Esophagus muscularis mucosa (tissue), 4 donors: ENCODE measurements at regions not wholly inside any gene's neighbourhood (a gene's known extent, or its start where the extent isn't known, plus 50 kb on each side); places are given as distances from the start of the nearest gene placed in this dataset.

Experiments used
- DNase-seq: peaks from one replicate; pipeline ENCODE4 v3.0.0-alpha.2; 2017; ENCODE audit errors: extremely low spot score
- H3K27ac ChIP-seq, 4 donors: fragments of 200-600 bp; sonication (generic); replicated peaks in 1 of 4; 1 replicate in 3 of 4; 2 replicates in 1 of 4; pipeline ENCODE4 v1.5.1; 2016 to 2019; ENCODE audit warnings: mild to moderate bottlenecking in 1 of 4
- H3K27me3 ChIP-seq, 4 donors: fragments of 200-600 bp; sonication (generic); one replicate each; pipeline versions ENCODE4 v1.5.1 to v1.6.0; 2016 to 2019
- H3K36me3 ChIP-seq, 4 donors: fragments of 200-600 bp; sonication (generic); one replicate each; pipeline ENCODE4 v1.5.1; 2016 to 2019
- H3K4me1 ChIP-seq, 4 donors: fragments of 200-600 bp; sonication (generic); one replicate each; pipeline ENCODE4 v1.5.1; 2016 to 2019
- H3K4me3 ChIP-seq, 4 donors: fragments of 200-600 bp; sonication (generic); 1 replicate in 2 of 4; 2 replicates in 2 of 4; pipeline ENCODE4 v1.5.1; 2016 to 2019; ENCODE audit warnings: mild to moderate bottlenecking in 4 of 4, moderate library complexity in 1 of 4
- H3K9me3 ChIP-seq, 4 donors: fragments of 200-600 bp; sonication (generic); 1 replicate in 3 of 4; 2 replicates in 1 of 4; pipeline ENCODE4 v1.5.1; 2016 to 2019
- EP300 ChIP-seq: sonication (generic); formaldehyde crosslinking; IDR thresholded peaks from one replicate; pipeline ENCODE4 v1.6.1; 2017; ENCODE audit warnings: antibody characterized with exemption
- POLR2A ChIP-seq: fragments of 450-650 bp; IDR thresholded peaks from one replicate; pipeline ENCODE4 v1.6.1; 2017; ENCODE audit warnings: antibody characterized with exemption, moderate library complexity, mild to moderate bottlenecking, low read depth
- POLR2AphosphoS5 ChIP-seq, 2 donors: sonication (generic); formaldehyde crosslinking; IDR thresholded peaks; one replicate each; pipeline ENCODE4 v1.6.1; 2017; ENCODE audit warnings: antibody characterized with exemption in 2 of 2
- WGBS: methylation state at CpG from one replicate; pipeline ENCODE4 v1.1.5; 2018; 5-methylcytosine and 5-hydroxymethylcytosine counted together
- intact Hi-C: fragments of 100-400 bp; cut with DNase I; formaldehyde crosslinking; loops from one replicate; pipeline ENCODE4 v1.15.1; 2023
- TF ChIP-seq, protein P1 (sequence below), 3 experiments: fragments of 200-600 bp in 2 of 3; fragments of 450-650 bp in 1 of 3; sonication (generic) in 2 of 3; IDR thresholded peaks; one replicate each; pipeline ENCODE4 v1.5.1; 2017 to 2019; ENCODE audit warnings: antibody characterized with exemption in 3 of 3, mild to moderate bottlenecking in 2 of 3, moderate library complexity in 1 of 3

DNA sequence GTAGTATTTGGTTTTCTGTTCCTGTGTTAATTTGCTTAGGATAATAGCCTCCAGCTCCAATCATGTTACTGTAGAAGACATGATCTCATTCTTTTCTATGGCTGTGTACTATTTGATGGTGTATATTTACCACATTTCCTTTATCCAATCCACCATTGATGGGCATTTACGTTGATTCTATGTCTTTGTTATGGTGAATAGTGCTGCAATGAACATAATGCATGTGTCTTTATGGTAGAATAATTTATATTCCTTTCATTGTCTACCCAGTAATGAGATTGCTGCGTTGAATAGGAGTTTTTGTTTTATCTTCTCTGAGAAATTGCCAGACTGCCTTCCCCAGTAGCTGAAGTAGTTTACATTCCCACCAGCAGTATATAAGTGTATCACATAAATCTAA, 538.8 kb downstream of the LRRIQ3 start:
- peaks cover 0 to 9% (median 0%) of the 10 kb centered on the region in 4 donors for H3K9me3 ChIP-seq
- H3K36me3 ChIP-seq = no peaks in the 10 kb centered on the region
- no peaks in the 10 kb centered on the region for H3K27me3 ChIP-seq
- H3K27ac ChIP-seq = no peak overlapping the region
- TF ChIP-seq POLR2AphosphoS5 (IDR thresholded peaks at IDR 0.05) (no peak), EP300 (no peak), POLR2A (no peak)
- TF ChIP-seq, protein P1, sequence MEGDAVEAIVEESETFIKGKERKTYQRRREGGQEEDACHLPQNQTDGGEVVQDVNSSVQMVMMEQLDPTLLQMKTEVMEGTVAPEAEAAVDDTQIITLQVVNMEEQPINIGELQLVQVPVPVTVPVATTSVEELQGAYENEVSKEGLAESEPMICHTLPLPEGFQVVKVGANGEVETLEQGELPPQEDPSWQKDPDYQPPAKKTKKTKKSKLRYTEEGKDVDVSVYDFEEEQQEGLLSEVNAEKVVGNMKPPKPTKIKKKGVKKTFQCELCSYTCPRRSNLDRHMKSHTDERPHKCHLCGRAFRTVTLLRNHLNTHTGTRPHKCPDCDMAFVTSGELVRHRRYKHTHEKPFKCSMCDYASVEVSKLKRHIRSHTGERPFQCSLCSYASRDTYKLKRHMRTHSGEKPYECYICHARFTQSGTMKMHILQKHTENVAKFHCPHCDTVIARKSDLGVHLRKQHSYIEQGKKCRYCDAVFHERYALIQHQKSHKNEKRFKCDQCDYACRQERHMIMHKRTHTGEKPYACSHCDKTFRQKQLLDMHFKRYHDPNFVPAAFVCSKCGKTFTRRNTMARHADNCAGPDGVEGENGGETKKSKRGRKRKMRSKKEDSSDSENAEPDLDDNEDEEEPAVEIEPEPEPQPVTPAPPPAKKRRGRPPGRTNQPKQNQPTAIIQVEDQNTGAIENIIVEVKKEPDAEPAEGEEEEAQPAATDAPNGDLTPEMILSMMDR (IDR thresholded peaks at IDR 0.05) = no peak
- no peak overlapping the region for H3K4me3 ChIP-seq
- H3K4me1 ChIP-seq = no peaks in the 10 kb centered on the region
- 85% methylated on average over 2 of the region's 2 CpGs for WGBS
- DNase-seq = no peak
- intact Hi-C loops = no loop called here

- Histone ChIP-seq H3K4me3 (no peak overlapping the region), H3K9me3 (no peaks in the 10 kb centered on the region), H3K27ac (no peak overlapping the region), H3K36me3 (no peaks in the 10 kb centered on the region), H3K27me3 (no peaks in the 10 kb centered on the region), H3K4me1 (no peaks in the 10 kb centered on the region)
- TF ChIP-seq EP300 = no peak
- TF ChIP-seq POLR2A = no peak
- TF ChIP-seq, protein P1 (IDR thresholded peaks at IDR 0.05) = no peak
- no peak for TF ChIP-seq POLR2AphosphoS5 (IDR thresholded peaks at IDR 0.05)
- DNase-seq = no peak
- intact Hi-C loops = no loop called here
Observed at GRCh38 chr1:73654714-73655113, 543.3 kb downstream of the LRRIQ3 start.

GRCh38 chr1:73644198-73644597, 553.8 kb downstream of the LRRIQ3 start:
- TF ChIP-seq EP300 (no peak), POLR2A (no peak), POLR2AphosphoS5 (IDR thresholded peaks at IDR 0.05) (no peak)
- TF ChIP-seq, protein P1 (IDR thresholded peaks at IDR 0.05) = no peak
- H3K4me1 ChIP-seq = no peaks in the 10 kb centered on the region
- no peaks in the 10 kb centered on the region for H3K36me3 ChIP-seq
- H3K4me3 ChIP-seq = no peak overlapping the region
- no peaks in the 10 kb centered on the region for H3K9me3 ChIP-seq
- intact Hi-C loops = no loop called here
- no peak for DNase-seq
- no peak overlapping the region for H3K27ac ChIP-seq
- H3K27me3 ChIP-seq = no peaks in the 10 kb centered on the region

DNA sequence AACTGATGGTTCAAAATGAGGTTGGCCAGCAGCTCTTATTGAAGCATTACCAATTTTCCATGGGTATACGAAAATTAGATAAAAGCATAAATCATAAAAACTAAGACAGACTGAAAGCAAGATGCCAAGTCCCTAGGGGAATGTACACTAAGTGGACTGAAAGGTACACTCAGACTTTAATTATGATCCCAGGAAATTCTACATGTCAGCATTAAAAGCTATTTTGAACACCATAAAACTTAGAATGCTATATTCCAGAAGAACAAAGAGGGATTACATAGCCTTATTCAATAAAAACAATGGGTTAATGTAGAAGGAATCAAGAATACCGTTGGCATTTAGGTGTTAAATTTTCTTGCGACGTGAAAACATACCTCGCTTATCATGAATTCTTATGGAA, 558.5 kb downstream of the LRRIQ3 start:
- no peaks in the 10 kb centered on the region for H3K4me1 ChIP-seq
- DNase-seq = no peak
- no peak overlapping the region for H3K27ac ChIP-seq
- intact Hi-C loops = no loop called here
- H3K27me3 ChIP-seq = no peaks in the 10 kb centered on the region
- no peaks in the 10 kb centered on the region for H3K36me3 ChIP-seq
- no peaks in the 10 kb centered on the region for H3K9me3 ChIP-seq
- H3K4me3 ChIP-seq = no peak overlapping the region
- TF ChIP-seq EP300 (no peak), POLR2AphosphoS5 (IDR thresholded peaks at IDR 0.05) (no peak), POLR2A (no peak)
- WGBS = 84% methylated on average over 5 of the region's 5 CpGs

DNA sequence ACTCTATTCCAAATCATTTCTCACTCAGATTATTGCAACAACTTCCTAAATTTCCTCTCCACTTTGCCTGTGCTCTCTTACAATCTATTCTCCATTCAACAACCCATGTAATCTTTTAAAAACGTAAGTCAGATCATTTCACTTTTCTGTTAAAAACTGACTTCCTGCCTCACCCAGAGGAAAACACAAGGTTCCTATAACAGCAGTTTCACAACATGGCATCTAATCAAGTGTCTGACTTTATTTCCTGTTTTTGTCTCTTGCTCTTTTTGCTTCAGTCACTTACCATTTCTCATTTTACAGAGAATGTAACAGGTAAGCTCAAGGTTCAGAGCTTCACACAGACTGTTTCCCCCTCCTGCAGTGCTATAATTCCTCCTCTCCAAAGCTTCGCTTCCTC, 560.7 kb downstream of the LRRIQ3 start:
- H3K9me3 ChIP-seq = no peaks in the 10 kb centered on the region
- no peaks in the 10 kb centered on the region for H3K27me3 ChIP-seq
- no peak overlapping the region for H3K27ac ChIP-seq
- 77% methylated on average over 2 of the region's 2 CpGs for WGBS
- H3K36me3 ChIP-seq = no peaks in the 10 kb centered on the region
- no peak for TF ChIP-seq EP300
- TF ChIP-seq, protein P1 (IDR thresholded peaks at IDR 0.05) = no peak
- no peak for TF ChIP-seq POLR2A
- DNase-seq = no peak
- H3K4me1 ChIP-seq = no peaks in the 10 kb centered on the region
- intact Hi-C loops = no loop called here
- H3K4me3 ChIP-seq = no peak overlapping the region
